HG02973 (cell line): ENCODE measurements at regions not wholly inside any gene's neighbourhood (a gene's known extent, or its start where the extent isn't known, plus 50 kb on each side); places are given as distances from the start of the nearest gene placed in this dataset.

Experiments used
- ATAC-seq: cut with Tn5 transposase; IDR thresholded peaks from one replicate; pipeline ENCODE4 v1.9.1; 2021; ENCODE audit warnings: moderate library complexity; ENCODE audit not compliant: unreplicated experiment

DNA sequence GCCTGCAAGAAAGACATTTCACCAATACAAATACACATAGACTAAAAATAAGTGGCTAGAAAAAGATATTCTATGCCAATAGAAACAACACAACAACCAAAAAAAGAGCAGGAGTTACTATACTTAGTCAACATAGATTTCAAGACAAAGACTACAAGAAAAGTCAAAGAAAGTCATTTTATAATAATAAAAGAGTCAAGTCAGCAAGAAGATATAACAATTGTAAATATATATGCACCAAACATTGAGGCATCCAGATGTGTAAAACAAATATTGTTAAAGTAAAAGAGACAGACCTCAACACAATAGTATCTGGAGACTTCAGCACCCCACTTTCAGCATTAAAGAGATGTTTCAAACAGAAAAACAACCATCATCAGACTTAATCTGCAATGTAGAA, 104.6 kb downstream of the AMY1C start:
- no peak for ATAC-seq

DNA sequence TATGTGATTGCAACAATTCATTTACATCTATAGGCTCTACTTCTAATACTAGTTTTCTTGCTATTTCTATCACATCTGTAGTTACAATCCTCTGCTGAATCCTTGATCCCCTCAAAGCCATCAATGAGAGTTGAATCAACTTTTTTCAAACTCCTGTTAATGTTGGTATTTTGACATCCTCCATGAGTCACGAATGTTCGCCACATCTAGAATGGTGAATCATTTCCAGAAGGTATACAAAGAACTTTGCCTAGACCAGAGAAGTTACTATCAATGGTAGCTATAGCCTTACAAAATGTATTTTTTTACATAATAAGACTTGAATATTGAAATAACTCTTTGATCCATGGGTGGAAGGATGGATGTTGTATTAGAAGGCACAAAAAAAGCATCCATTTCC, 110.0 kb downstream of the AMY1C start:
- ATAC-seq = no peak

DNA sequence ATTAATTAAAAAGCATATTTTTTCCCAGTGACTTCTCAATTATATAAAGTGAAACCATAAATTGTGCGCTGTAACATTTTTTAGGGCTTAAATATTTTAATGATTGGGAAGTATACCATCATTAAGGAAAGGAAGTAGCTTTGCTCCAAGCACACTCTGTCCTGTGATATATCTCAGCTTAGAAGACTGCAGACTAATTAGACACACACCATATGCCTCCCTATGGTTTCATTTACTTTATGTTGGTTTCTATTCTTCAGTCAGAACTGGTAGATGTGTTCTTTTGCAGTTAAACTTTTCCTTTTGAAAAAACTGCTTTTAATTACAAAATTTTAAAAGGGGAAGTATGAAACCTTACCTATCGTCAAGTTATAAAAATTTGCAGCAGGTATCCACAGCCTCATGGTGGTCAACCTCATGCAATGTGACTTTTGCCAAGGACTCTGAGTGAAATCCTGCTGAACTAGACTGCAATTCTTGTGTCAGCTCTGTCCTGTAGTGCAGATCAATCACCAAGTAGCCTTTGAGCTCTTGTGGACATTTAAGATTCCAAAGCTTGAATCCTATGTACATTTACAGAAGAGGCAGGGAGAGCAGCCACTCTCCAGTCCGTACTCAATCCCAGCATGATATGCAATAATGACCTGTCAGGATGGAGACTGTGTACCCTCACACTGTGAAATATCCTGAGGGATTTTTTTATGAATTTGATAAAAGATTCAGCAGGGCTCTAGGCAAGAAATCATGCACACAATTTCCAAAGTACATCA, 149.1 kb downstream of the AMY1C start:
- no peak for ATAC-seq

DNA sequence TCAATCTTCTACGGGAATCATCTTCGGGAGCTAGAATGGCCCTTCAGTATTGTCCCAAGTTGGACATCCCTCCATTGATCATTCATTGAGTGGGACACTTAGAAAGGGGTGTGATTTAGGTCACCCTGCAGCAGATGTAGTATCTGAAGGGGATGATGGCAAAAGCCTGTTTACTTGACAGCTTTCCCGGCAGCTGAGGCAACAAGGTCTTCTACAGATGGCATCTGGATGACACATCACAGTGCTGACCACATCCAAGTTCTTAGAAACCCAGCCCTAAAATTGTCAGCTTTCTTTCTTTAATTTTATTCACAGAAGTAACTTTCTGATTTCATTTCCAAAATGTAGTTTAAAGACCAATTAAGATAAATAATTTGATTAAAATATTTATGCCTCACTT, 150.3 kb downstream of the AMY1C start:
- ATAC-seq = no peak

DNA sequence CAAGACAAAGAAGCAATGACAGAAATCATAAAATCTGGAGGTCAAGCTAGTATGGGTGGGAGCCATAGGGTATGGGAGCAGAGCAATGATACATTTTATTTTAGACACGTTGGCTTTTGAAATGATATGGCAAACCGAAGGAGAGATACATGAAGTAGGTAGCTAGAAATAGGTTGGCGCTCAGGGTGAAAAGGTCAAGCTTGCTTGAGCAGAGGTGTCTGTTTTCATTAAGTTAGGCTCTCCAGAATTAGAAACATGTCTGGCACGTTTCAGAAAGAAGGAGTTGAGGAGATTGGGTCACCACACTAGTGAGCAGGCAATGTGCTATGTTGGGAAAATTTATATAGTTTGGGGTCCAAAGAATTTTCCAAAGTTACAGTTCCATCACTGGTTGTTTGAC, 151.4 kb downstream of the AMY1C start:
- ATAC-seq = no peak

DNA sequence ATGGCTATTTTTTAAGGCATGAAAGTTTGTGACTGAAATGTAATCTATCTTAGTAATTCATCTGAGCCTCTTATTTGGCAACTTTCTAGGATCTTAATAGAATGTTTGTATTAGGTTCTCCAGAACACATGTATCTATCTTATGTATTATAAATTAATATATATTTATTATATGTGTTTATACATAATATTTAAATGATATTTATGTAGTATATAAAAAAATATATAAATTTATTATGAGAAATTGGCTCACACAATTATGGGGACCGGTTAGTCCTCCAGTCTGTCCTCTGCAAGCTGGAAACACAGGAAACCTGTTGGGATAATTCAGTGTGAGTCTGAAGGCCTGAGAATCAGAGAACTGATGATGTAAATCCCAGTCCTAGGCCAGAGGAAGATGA, 155.7 kb downstream of the AMY1C start:
- ATAC-seq = no peak

DNA sequence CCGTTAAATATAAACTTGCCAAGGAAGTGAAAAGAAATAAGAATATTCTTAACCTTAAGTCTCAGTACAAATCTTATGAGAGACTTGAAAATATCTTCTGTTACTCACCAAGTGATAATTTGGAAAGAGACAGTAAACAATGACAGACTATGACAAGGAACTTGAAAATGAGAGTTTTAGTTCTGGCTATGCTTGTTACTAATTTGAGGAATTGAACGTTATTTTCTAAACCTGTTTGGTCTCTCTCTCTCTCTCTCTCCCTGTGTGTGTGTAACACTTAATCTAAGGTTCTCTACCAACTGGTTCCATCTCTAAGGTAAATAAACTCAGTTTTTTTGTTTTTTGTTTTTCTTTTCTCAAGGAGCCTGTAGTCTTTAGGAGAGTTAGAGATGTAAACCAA, 161.8 kb downstream of the AMY1C start:
- no peak for ATAC-seq

DNA sequence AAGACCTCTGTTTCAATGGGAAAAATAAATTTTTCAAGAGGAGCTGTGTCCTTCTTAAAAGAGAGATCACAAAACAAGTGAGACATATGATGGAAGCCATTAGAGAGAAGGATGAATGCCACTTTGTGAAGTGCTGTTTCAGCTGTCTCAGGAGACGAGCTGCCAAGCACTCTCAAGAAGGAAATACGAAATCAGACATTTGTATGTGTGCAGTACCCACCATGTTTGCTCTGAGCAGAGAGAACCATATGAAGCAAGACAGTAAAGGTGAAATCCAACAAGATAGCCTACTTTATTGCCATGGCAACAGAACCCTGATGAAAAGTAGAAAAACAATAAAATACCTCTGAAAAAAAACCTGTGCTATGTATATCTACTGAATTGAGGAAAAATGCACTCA, 168.1 kb downstream of the AMY1C start:
- no peak for ATAC-seq

DNA sequence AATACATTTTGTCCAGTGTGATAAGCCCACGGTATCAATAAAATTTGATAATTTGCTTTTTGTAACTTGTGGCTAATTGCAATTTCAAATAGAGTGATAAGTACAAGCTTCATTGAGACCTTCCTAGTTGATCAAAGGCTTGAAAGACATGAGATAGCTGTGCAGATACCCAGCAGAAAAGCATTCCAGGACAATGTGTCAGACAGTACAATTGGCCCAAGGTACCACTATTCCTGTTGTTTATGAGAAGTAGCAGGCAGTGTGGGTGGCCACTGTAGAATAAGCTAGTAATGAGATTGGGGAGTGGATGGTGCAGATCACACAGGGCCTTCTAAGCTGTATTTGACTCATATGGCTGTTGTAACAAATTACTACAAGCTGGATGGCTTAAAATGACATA, 182.2 kb downstream of the AMY1C start:
- ATAC-seq = no peak

DNA sequence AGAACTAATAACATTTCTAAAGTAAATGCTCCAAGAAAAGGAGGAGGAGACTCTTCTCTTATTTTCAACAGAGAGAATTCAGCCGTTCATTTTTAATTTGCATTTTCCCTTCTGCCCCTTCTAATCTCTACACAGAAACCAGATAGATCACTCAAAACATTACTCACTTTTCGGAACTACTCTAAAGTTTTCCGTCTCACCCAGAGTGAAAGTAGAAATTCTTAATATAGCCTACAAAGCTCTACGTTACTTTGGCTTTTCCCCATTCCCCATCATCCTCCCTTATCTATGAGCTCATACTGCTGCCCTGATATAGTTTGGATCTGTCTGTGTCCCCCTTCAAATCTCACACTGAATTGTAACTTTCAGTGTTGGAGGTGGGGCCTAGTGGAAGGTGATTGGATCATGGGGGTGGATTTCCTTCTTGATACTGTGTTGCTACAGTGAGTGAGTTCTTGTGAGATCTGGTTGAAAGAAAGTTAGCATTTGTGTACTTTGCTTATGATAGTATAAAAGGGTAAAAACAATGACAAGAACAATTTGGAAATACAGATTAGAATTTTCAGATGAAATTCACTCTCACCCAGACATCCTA, 188.2 kb downstream of the AMY1C start:
- peak; percentile 93 for ATAC-seq

DNA sequence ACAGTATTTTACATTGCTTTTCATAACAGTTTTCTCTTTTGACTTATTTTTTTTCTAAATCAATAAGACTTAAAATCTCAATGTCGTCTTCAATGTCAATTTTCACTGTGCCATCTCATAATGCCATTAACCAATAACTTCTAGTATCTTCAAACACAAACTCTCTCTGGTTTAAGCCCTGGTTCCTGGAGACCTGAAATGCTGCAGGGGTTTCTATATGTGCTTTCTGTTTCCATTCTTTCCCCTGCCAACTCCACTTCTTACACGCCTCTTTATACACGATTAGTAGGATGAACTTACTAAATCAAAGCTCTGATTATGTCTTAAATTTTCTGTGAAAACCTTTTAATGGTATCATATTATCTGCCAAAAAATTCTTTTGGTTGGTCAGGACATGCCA, 191.4 kb downstream of the AMY1C start:
- ATAC-seq = peak; percentile 41

DNA sequence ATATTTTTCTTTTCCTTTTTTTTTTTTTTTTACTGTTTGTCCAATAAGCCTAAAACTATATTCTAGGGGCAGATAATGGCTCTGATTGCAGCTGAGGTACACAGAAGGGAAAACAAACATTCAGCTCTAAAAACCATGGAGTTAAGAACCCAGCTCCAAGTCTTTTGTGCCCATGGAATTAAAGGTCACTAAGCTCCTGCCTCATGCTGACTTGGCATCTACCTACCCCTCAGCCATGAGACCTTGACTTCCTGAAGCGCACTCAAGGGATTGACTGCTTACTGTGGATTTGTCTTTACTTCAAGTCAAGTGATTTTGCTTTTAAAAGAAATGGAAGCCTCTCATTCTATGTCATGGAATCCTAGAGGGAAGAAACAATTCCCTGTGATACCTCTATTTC, 192.3 kb downstream of the AMY1C start:
- no peak for ATAC-seq

DNA sequence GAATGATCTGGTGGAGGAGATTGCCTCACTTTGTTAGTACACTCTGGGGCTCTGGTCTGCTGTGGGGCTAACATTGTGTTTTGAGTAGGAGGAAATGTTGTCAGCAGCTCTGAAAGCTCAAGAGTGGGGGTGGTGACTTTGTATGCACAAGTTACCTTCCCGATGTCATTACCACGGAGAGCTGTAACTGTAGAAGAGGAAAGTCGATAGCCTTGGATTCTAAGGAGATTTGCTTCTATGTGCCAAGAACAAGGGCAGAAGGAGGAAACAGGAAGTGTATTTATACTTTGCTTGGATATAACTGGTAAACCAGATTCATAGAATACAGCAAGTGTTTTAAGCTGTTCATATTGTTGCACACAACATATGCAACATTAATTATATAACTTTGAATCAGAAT, 196.1 kb downstream of the AMY1C start:
- no peak for ATAC-seq

DNA sequence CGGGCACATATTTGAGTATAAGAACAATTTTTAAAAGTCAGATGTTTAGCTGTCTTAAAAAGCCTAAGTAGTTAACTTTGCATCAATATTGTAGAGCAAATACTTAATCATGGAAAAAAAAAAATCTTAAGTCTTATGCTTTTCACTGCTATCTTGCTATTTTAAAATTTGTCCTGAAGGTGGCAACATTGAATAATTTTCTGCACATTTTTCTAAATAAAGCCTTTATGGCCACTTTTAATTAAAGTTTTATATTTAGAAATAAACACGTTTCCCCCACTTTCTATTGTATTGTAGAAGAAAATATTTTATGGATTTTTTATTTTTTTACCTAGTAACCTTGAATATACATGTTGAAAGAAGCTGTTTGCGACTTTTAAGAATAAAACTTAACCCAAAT, 198.8 kb downstream of the AMY1C start:
- no peak for ATAC-seq

DNA sequence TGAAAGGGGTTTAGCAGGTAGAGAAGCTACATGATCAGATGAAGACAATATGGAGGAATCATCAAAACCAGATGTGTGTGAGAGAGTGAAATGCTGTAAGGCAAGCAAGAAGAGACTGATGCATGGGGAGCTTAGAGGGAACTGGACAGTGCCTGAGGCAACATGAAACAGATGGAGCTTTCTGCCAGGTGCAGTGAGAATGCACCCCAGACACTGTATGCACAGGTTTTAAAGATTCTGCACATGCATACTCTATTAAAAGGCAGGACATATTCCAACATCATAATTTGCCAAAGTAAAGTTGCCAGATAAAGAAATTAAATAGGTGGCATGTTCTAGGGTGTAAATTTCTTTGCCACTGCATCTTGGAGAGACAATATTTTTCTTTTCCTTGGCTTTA, 200.1 kb downstream of the AMY1C start:
- ATAC-seq = no peak

DNA sequence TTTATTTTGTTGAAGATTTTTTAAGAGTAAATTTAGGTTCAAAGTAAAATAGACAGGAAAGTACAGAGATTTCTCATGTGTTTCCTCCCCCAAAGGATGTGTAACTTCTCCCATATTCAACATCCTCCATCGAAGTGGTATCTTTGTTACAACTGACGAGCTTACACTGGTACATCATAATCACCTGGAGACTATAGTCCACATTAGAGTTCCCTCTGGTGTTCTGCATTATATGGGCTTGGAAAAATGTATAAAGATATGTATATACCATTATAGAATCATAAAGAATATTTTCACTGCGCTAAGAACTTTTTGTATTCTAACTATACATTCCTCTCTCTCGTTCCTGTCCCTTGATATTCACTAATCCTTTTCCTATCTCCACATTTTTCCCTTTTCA, 203.7 kb downstream of the AMY1C start:
- no peak for ATAC-seq

DNA sequence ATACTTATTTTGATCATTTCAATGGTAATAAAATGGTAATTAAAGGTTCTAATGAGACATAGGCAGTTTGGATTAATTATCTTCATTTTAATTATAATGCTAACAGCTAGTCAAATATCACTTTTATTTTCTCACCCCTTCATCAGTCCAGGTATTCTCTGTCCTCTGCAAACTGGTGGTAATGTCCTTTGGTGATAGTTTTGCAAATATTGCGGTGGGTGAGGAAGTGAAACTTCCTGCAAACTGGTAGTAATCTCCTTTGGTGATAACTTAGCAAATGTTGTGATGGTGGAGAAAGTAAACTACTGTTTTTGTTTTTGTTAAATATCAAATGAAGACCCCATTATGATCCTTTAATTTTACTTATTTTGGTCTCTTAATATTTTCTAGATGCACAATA, 209.0 kb downstream of the AMY1C start:
- no peak for ATAC-seq

DNA sequence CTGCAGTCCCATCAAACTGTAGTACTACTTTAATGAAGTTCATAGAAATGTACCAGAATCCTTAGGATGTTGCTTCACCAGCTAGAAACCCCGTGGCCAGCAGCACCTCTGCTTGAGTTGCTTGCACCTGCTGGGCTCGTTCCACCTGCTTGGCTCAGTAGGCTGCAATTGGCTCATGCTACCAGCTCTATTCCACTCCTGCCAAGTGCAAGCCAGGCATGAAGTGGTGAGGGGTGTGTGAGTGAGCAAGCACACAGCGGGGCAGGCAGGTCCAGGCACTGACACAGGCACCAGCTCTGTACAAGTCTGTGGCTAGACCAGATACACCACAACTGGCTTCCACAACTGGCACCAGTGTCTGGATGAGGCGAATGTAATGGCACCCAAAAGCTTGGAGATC, 209.9 kb downstream of the AMY1C start:
- ATAC-seq = no peak

DNA sequence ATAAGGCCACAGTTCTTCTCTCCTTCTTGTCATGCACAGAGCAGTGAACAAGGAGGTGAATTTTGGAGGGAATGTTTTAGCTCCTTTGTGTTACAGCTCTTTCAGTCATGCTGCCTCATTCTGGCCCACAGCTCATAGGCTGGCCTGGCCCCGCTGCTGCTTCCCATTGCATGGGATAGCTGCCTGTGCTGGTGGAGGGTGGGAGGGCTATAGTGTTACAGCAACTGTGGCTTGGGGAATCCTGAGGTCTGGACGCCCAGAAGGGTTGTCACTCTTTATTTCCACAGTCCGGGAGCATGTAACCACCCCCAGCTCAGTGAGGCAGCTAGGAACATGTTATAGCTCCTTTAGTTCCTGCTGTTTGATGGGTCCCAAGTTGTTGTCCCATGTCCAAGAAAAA, 210.3 kb downstream of the AMY1C start:
- ATAC-seq = no peak

DNA sequence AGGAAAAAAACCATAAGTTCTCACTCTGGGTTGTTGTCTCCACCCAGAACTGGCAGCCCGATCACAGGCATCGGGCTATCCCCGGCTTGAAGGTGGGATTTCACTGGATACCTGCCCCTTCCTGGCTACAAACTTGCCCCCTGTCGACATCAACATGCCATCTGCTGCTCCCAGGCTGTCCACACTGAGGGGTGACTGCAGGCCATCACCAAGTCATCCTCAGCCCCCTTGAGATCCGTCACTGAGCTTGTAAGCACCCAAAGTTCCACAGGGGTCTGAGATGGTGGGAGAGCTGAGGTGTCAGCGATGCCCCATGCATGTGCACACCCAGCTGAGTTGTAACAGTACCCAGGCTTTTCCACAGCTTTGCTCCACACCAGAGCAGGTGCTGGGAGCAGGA, 211.0 kb downstream of the AMY1C start:
- ATAC-seq = no peak

DNA sequence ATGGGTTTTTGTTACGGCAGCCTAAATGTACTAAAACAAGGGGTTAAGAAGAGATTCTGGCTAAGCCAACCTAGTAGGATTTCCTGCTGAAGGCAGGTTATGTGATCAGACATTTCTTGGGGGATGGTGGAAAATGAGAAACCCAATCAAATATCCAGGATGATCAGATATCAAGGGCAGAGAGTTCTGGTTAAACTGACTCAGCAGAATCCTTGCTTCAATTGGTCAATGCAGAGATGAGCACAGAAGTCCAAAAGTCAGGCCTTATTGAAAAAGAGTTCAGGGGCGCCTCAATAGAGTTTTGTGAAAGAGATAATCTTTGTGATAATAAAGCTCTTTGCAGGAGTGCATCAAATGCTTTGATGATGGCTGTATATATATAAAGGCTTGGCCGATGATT, 237.1 kb downstream of the AMY1C start:
- ATAC-seq = no peak

DNA sequence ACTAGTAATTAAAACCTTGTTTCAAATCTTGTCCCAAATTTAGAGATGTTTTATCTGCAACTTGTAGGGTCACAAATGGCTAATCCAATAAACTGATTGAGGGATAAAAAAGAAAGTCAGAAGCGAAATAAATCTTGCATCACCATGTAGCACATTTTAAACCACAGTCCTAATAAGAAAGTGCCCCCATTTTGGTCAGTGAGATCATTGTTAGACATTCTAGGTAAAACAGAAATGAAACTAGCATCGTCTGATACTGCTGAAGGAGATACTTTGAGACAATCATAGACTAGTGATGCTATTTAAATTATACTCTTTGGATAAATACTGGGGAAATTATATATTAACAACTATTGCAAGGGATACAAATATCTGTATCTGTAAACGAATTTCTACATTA, 247.9 kb downstream of the AMY1C start:
- ATAC-seq = no peak
